ENCODE measurements at regions not wholly inside any gene's neighbourhood (a gene's known extent, or its start where the extent isn't known, plus 50 kb on each side); places are given as distances from the start of the nearest gene placed in this dataset.
A peak's percentile ranks its signal among the peaks of the same experiment; 100 is the strongest.

DNA sequence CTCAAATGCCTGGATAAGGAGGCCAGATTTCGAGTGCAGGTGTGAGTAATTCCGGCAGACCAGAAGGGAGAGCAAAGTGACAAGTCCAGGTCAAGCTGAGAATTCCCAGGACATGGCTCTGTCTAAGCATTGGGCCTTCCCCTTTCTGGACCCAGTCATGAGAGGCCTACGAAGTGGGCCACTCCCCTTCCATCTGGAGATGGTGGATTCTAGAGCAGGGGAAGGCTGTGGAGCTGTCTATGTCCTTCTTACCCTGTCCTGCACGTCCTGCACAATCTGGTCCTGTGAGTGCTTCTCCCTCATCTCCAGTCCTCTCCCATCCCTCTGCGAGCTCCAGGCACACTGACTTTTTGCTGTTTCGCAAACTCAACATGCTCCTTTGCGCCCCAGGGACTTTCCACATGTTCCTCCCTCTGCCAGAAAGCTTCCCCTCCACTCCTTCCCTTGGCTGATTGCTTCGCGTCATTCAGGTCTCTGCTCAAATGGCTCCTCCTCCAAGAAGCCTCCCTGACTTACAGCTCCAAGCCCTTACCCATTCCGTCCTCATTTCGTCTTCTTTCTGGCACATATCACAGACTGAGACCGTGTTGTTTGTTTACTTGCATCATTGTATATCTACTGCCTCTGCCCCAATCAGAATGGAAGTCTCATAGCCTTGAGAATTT is 193.2 kb downstream of the URI1 start:
- Histone ChIP-seq H3K36me3 (ENCODE audit: control insufficient read depth, insufficient read depth, low read length) (no peaks in the 10 kb centered on the region), H3K9me1 (ENCODE audit: control insufficient read depth, insufficient read depth, low read length) (no peaks in the 10 kb centered on the region), H3K27me3 (ENCODE audit: control insufficient read depth in 2 of 2, insufficient read depth in 2 of 2, low read length in 2 of 2) (peaks cover 6 to 38% of the 10 kb centered on the region in 2 experiments; a peak in 4 of 5 replicates), H3K4me3 (no peak overlapping the region), H2AFZ (ENCODE audit: low read depth, low read length) (no peak overlapping the region), H3K79me2 (ENCODE audit: control insufficient read depth, insufficient read depth, low read length) (no peaks in the 10 kb centered on the region), H3K9ac (ENCODE audit: insufficient read depth in 1 of 2, low read depth in 2 of 2, low read length in 2 of 2) (no peak overlapping the region), H3K4me2 (ENCODE audit: insufficient read depth, low read length) (no peak overlapping the region), H3K4me1 (replicated peaks in 1 of 2; ENCODE audit: control insufficient read depth in 2 of 2, insufficient read depth in 2 of 2, low read length in 2 of 2) (no peaks in the 10 kb centered on the region), H4K20me1 (replicated peaks; ENCODE audit: control insufficient read depth, insufficient read depth, low read length) (peaks cover 5% of the 10 kb centered on the region), H3K9me3 (replicated peaks; ENCODE audit: control insufficient read depth, insufficient read depth, low read depth, low read length) (no peaks in the 10 kb centered on the region), H3K27ac (ENCODE audit: extremely low read depth, low read depth, low read length) (no peak overlapping the region)
- TF ChIP-seq ZFP36 (IDR thresholded peaks at IDR 0.05; ENCODE audit: low read depth, low read length, partially characterized antibody) (peak; percentile 69), ELK3 (CRISPR knock-in tag; IDR thresholded peaks at IDR 0.05) (no peak)
- DNase-seq (ENCODE audit: extremely low read depth in 1 of 4, low spot score in 3 of 4) (no peak), FAIRE-seq (no peak), ATAC-seq (no peak)
- in situ Hi-C loops (cut with MboI) = no loop called here
- intact Hi-C loops (cut with micrococcal nuclease) = no loop called here
- CTCF ChIA-PET (ENCODE audit: low intra/inter-chr PET ratio) = no interaction called here
- 1% methylated on average over 11 of the region's 12 CpGs for WGBS (ENCODE audit: insufficient coverage, low coverage, missing lambda C conversion rate)
- POLR2A ChIA-PET = interaction anchor here (0.6 kb wide), 2 partner anchors 61 to 340 kb away, joined by 4 read pairs; no protein-coding TSS in a partner anchor
- BruUV-seq (replicated peaks) = no TSS peak

DNA sequence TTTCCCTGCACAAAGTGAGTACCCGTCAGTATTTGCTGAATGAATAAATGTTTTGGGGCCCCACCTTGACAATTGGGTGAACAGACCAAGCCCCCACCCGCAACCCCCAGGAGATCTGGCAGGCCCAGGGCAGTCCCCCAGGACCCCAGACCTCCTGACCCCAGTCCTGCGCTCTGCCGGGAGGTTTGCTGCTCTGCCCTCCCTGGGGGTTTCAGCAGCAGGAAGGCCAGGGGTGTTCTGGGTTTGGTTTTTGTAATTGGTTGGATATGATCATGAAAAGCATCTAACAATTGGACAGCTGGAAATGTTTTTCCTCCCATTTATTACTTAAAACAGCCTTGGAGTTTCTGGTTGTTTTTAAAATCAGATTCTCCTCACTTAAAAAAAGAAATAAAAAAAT is 193.8 kb downstream of the URI1 start:
- H3K4me2 ChIP-seq (ENCODE audit: insufficient read depth, low read length) = no peak overlapping the region
- BruUV-seq (replicated peaks) = no TSS peak
- FAIRE-seq (no peak), DNase-seq (ENCODE audit: extremely low read depth in 1 of 4, low spot score in 3 of 4) (no peak), ATAC-seq (no peak)
- intact Hi-C loops (cut with micrococcal nuclease) = no loop called here
- no peaks in the 10 kb centered on the region for H3K36me3 ChIP-seq (ENCODE audit: control insufficient read depth, insufficient read depth, low read length)
- H3K9ac ChIP-seq (ENCODE audit: insufficient read depth in 1 of 2, low read depth in 2 of 2, low read length in 2 of 2) = no peak overlapping the region
- H3K27me3 ChIP-seq (ENCODE audit: control insufficient read depth in 2 of 2, insufficient read depth in 2 of 2, low read length in 2 of 2) = peaks cover 6 to 35% of the 10 kb centered on the region in 2 experiments; a peak in 4 of 5 replicates
- H3K27ac ChIP-seq (ENCODE audit: extremely low read depth, low read depth, low read length) = no peak overlapping the region
- no peaks in the 10 kb centered on the region for H3K79me2 ChIP-seq (ENCODE audit: control insufficient read depth, insufficient read depth, low read length)
- 0% methylated on average over 4 of the region's 4 CpGs for WGBS (ENCODE audit: insufficient coverage, low coverage, missing lambda C conversion rate)
- no peaks in the 10 kb centered on the region for H3K9me1 ChIP-seq (ENCODE audit: control insufficient read depth, insufficient read depth, low read length)
- peaks cover 5% of the 10 kb centered on the region; the same call in 1 of the 2 replicates for H4K20me1 ChIP-seq (replicated peaks; ENCODE audit: control insufficient read depth, insufficient read depth, low read length)
- ChIA-PET CTCF (ENCODE audit: low intra/inter-chr PET ratio) (no interaction called here), POLR2A (no interaction called here)
- H3K9me3 ChIP-seq (replicated peaks; ENCODE audit: control insufficient read depth, insufficient read depth, low read depth, low read length) = no peaks in the 10 kb centered on the region
- H3K4me1 ChIP-seq (replicated peaks in 1 of 2; ENCODE audit: control insufficient read depth in 2 of 2, insufficient read depth in 2 of 2, low read length in 2 of 2) = no peaks in the 10 kb centered on the region
- H2AFZ ChIP-seq (ENCODE audit: low read depth, low read length) = no peak overlapping the region
- in situ Hi-C loops (cut with MboI) = no loop called here
- no peak overlapping the region for H3K4me3 ChIP-seq
- no peak for TF ChIP-seq FIP1L1 (IDR thresholded peaks at IDR 0.05; ENCODE audit: low read depth, low read length, poor library complexity, severe bottlenecking)
- no peak for TF ChIP-seq ZNF146 (CRISPR knock-in tag; IDR thresholded peaks at IDR 0.05; ENCODE audit: unreplicated experiment)
- no peak for TF ChIP-seq CEBPB (tag; IDR thresholded peaks at IDR 0.05)
- TF ChIP-seq NFIC (IDR thresholded peaks at IDR 0.05) = no peak
- no peak for TF ChIP-seq L3MBTL2 (IDR thresholded peaks at IDR 0.05)
- no peak for TF ChIP-seq ZNF41 (CRISPR knock-in tag; conservative IDR thresholded peaks at IDR 0.05)
- no peak for TF ChIP-seq CAMTA2 (CRISPR knock-in tag; conservative IDR thresholded peaks at IDR 0.05)
- no peak for TF ChIP-seq ZNF384 (IDR thresholded peaks at IDR 0.05; ENCODE audit: low read depth, low read length)
- no peak for TF ChIP-seq ZFX (CRISPR knock-in tag; IDR thresholded peaks at IDR 0.05)
- TF ChIP-seq GABPB1 (CRISPR knock-in tag; IDR thresholded peaks at IDR 0.05) = no peak
- TF ChIP-seq ZNF696 (CRISPR knock-in tag; conservative IDR thresholded peaks at IDR 0.05) = no peak
- no peak for TF ChIP-seq SAP30 (IDR thresholded peaks at IDR 0.05; ENCODE audit: borderline replicate concordance, insufficient read depth, low read depth, low read length, poor library complexity, severe bottlenecking)
- no peak for TF ChIP-seq SNRNP70 (optimal IDR thresholded peaks at IDR 0.05; ENCODE audit: low read depth, low read length)
- TF ChIP-seq ZNF57 (CRISPR knock-in tag; IDR thresholded peaks at IDR 0.05) = no peak
- no peak for TF ChIP-seq PHF20 (IDR thresholded peaks at IDR 0.05; ENCODE audit: partially characterized antibody)

Measured in K562 (cell line).